Renal cortex interstitium (tissue), 11 donors: ENCODE measurements at regions not wholly inside any gene's neighbourhood (a gene's known extent, or its start where the extent isn't known, plus 50 kb on each side); places are given as distances from the start of the nearest gene placed in this dataset.
A peak's percentile ranks its signal among the peaks of the same experiment; 100 is the strongest.
"Not testable (repeated sequence)": the region's sequence is repeated elsewhere in the genome, so short reads cannot be mapped to it uniquely, and the experiment has no call there.

Experiments used
- DNase-seq, 11 donors: peaks; one replicate each; pipeline ENCODE4 v3.0.0-alpha.2; 2013; ENCODE audit warnings: low read depth in 9 of 11, low spot score in 4 of 11; ENCODE audit errors: extremely low read depth in 1 of 11

DNA sequence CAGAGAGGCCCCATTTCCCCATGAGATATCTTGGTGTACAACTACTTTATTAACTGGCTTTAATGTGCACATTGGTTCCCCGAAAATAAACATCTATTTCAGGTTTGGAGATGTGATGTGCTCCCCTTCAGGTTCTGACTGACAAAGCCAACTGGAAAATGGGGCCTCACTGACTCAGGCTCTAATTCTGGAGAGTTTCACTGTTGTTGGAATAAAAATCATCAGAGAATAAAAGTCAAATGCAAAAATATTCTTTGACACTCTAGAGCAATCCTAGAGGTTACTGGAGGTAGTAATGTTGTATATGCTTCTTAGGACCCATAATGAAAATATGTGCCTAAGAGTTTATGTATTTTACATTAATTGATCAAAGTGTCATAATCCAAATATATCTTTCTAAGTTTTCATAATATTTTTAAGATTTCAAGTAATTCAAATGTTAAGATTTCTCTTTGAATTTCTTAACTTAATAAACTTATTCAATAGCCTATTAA, 189.9 kb upstream of the COL3A1 start:
- DNase-seq, result no peak

DNA sequence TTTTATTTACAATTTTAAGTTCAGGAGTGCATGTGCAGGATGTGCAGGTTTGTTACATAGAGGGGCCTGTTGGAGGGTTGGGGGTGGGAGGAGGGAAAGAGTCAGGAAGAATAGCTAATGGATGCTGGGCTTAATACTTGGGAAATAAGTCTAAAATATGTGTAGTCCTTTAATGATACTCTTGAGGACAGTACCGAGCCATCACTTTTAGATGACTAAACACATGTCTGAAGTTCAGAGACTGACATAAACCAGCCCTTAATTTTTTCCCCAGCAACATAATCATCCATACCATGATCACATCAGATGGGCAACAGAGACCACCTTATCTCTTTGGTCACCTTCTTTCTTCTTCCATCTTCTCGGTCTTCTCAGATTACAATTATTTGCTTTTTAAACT, 189.1 kb upstream of the COL3A1 start:
- no peak for DNase-seq

GRCh38 chr2:188785490-188785889, 188.7 kb upstream of the COL3A1 start:
- no peak for DNase-seq

DNA sequence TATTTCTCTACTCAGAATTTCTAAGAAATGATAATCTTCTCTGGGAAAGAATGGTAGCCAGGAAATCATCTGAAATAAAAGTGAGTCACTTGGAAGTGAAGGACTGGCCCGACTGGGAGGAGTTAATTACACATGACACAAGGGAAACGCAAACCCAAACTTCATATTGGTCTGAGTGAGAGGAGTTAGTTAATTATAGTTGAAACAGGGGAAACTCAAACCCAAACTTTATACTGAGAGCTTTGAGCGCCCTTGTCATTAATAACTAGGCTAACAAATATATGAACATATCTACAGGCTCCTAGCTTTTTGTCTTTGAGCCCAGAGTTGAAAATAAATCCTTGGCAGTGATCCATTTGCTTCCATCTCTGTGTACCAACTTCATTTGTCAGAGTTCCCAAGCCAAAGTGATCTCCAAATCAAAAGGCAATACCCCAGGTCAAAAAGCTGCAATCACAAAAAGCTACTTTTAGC, 187.8 kb upstream of the COL3A1 start:
- DNase-seq, result no peak

GRCh38 chr2:188787021-188787657, 187.0 kb upstream of the COL3A1 start:
- DNase-seq, result peak in 1 of 11 donors; percentile 11

DNA sequence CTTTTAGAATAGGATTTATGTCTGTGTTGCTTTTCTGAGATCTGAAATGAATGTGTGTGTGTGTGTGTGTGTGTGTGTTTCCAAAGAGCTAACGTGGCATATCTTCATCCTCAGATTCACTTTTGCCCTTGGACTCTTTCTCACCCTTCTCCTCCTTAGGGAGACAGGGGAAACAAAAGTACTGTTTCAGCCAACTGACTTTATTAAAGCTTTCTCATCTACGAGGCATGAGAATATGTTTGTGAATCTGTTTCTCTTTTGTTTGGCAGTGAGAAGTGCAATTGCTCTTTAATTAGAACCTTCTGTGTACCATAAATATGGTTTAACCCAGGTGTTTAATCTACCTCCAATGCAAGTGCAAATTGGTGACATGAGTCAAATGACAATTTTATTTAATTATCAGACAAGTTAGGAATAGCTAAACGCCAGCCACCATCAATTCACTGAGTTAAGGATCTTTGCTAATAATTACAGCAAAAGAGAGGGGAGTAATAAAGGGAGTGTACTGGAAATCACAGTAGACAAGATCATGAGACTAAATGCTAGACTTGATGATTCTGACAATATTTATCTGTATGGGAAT, 186.4 kb upstream of the COL3A1 start:
- peak in 2 of 11 donors; percentile 25 to 31 for DNase-seq

GRCh38 chr2:188788621-188789020, 185.6 kb upstream of the COL3A1 start:
- DNase-seq, result peak in 6 of 11 donors; percentile 28 to 54 (median 45)

DNA sequence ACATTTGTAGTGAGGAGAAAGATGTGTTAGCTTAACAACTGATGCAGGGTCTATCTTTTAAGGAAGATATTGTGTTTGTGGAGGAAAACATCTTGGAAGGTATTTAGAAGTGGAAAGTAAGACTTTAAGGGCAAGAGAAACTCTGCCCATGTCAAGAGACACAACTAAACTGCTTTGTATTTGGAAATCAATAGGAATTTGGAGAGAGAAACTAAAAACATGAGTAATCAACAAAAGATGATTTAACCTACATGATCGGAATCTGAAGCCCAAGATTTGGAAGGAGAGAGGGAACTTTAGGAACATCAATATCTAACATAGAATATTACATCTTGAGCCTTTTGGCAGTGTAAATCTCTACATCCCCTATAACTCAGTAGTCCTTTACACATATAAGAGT, 184.2 kb upstream of the COL3A1 start:
- no peak for DNase-seq

DNA sequence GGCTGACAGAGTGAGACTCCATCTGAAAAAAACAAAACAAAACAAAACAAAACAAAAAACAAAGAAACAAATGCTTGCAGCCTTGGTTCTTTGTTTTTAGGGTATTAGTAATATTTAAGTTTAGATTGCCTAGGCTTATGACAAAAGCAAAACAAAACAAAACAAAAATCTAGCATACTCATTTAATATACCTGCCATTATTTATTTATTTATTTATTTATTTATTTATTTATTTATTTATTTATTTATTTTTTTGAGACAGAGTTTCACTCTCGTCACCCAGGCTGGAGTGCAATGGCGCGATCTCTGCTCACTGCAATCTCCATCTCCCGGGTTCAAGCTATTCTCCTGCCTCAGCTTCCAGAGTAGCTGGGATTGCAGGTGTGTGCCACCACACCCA, 179.7 kb upstream of the COL3A1 start:
- not testable (repeated sequence) for DNase-seq

DNA sequence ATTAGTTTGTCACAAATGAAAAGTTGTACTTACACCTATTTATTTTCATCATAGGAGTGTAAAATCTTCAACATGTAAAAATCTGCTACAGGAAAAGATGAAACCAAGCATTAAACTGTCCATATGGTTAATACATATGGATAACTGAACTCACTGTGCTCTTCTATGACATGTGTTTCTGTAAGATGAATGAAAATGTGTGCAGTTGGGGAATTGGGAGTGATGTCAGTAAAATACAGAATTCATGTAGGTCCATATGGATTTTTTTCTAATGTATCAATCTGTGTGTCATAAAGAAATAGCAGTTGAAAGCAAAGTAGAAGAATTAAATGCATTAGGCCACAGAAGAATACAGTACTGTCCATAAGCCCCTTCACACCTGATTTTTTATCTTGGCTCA, 178.4 kb upstream of the COL3A1 start:
- DNase-seq, result no peak

DNA sequence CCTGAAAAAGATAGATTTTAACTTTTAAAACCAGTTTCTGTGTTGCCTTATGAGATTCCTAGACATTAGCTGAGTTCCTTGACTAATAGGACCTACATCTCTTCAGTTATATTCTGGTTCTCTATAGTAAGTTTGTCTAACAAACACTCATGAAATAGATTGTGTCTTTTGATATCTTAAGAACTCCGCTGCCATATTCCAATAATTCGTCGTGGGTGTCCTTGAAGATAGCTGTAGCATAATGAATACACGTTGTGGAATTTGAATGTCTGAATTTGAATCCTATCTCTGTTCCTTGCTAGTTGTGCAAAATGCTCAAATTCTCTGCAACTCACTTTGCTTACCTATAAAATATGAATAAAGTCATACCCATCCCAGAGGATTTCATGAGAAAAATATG, 176.8 kb upstream of the COL3A1 start:
- no peak for DNase-seq

DNA sequence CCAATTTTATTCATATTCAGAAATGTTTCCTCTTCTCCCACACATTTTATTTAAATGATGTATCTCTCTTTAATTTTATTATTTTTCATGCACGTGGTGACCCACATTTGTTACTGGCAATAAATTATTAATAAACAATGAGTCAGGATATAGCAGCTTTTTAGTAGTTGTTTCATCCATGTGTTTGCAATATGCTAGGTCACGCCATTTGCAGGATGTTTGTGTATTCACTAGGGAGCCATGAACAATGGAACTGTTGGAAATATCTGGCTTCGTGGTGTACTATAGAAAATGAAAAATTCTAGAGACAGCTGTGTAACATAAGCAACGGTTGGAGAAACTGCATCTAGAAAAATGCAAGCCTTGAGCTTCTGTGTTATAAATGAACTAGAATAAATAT, 176.0 kb upstream of the COL3A1 start:
- peak in 5 of 11 donors; percentile 42 to 54 (median 43) for DNase-seq

GRCh38 chr2:188805219-188805618, 169.0 kb upstream of the COL3A1 start:
- DNase-seq, result no peak

DNA sequence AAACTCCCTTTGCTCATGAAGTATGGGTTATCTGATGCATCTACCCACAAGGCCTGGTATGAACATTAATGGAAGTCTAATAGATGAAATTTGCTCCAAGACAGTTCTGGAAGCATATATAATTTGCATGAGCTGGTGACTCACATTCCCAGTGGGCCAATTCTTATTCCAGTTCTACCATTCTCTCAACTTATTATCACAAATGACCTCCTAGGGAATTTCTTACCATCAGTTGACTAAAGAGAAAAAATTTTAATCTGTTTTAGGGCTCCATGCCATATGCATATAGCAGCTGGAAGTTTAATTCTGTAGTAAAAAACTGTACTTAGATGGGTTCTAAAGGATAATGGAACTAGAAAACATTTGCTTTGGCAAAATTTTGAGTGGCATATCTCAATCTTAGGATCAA, 165.2 kb upstream of the COL3A1 start:
- DNase-seq, result no peak

DNA sequence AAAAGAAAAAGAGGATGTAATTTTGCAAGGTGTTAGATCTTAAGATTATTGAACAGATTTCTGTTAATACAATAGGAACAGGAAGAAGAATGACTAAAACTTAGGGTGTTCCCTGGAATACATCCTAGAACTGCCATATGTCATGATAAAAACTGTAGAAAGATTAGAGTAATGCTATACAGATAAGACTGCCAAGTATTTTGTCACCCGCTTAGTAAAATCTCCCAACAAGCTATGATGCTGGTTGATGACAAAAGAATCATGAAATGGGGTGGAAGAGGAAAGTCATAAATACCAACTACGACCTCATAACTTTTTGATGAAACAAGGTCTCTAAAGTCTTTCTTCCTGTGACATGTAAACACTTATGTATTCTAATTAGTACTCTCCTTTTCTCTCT, 163.6 kb upstream of the COL3A1 start:
- no peak for DNase-seq

DNA sequence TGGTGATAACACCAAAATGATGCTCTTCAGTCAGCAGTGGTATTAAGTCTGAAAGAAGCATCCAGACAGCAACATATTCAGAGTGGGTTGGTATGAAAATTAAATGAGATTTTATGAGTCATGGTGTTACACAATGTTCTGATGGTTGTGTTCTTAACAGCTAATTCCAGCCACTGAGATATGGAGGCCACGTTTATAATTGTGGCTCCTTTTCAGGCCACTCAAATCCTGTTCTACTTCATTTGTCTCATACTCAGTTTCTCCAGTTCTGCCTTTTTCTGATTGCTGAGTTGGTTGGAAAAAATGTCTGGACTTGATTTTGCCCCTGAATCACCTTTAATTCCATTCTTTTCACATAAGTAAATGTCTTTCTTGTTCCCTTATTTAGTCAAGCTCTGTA, 162.7 kb upstream of the COL3A1 start:
- no peak for DNase-seq

DNA sequence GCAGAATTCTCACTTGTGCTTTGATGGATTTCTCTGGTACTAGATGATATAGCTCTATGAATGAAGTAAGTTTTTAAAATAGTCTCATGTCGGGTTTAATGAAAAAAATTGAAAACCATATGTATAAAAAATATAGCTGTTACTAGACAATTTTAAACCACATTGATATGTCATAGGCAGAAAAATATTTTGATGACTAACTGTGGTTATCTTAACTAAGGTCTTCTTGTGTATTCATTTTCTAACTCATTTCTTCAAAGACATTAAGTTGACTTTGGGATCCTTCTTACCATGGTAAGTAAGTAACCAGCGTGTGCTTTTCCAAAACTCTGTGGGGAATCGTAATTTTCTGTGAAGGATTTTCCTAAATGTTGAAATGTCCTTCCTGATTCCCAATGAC, 160.9 kb upstream of the COL3A1 start:
- DNase-seq, result no peak

- DNase-seq, result no peak
Measured at GRCh38 chr2:188813857-188814256, 160.3 kb upstream of the COL3A1 start.

DNA sequence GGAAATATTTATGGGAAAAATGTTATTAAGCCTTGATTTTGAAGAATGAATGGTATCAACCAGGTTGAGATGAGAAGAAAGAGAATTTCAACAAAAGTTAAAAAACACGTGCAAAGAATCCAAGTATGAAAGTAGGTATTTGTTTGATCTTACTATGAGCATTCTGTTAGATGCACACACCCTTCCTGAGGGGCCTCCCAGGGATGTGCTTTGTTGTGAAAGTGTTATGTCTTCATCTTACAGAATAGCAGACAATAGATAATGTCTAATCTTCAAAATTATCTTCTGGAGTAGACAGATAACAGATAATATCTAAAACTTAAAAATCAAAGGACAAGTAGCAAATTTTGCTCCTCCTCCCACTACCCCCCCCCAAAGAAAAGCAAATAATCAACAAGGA, 155.2 kb upstream of the COL3A1 start:
- DNase-seq, result no peak

DNA sequence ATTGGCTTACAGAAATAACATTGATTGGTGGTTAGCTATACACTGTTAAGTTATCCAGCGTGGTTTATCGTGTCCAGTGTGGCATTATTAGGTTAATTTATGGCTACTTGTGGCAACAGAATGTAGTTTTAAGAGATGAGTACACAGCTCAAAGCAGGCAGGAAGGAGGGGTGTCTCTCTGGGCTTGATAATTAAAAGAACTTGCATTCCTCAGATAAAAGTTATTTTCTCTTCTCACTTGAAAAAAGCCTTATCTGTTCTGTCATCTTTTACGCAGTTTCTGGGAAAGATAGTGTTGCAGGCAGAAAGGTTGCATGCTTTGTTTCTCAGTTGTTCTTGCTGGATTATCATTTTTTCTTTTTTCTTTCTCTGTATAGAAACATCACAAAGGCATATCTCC, 154.4 kb upstream of the COL3A1 start:
- no peak for DNase-seq

- DNase-seq, result no peak
Measured at GRCh38 chr2:188820576-188820975, 153.6 kb upstream of the COL3A1 start.
